K562 (cell line): ENCODE measurements at regions not wholly inside any gene's neighbourhood (a gene's known extent, or its start where the extent isn't known, plus 50 kb on each side); places are given as distances from the start of the nearest gene placed in this dataset.

Experiments used
- ATAC-seq: fragments of 200-7000 bp; cut with Tn5 transposase; 3 replicates; pipeline ENCODE4 v1.9.1; 2020; ENCODE audit warnings: moderate library complexity
- BruUV-seq: library from RNA; stranded (reverse); fragments of 400-500 nt; replicated peaks from 2 replicates; lab custom pipeline; 2021; lab: Mats Ljungman, UMichigan
- CTCF ChIA-PET: fragments of 300-600 bp; formaldehyde crosslinking; extraction: SDS; loops from one replicate; lab custom pipeline; 2021; ENCODE audit warnings: low intra/inter-chr PET ratio; lab: Yijun Ruan, JAX
- POLR2A ChIA-PET: fragments of 300-600, 350-650 bp; sonication (Branson Sonifier 250); formaldehyde crosslinking; extraction: SDS; loops from one replicate; lab custom pipeline; 2021; ENCODE audit warnings: antibody characterized with exemption, inconsistent platforms; lab: Yijun Ruan, JAX
- DNase-seq, 4 experiments: peaks; one replicate each; pipeline versions ENCODE4 v3.0.0 to v3.0.0-alpha.2; 2011 to 2018; ENCODE audit warnings: low spot score in 3 of 4, mixed read lengths in 3 of 4; ENCODE audit errors: extremely low read depth in 1 of 4
- FAIRE-seq: peaks from 2 replicates; lab custom pipeline; 2011; peaks lifted over from hg19 to GRCh38; lab: Jason Lieb, UNC
- H2AFZ ChIP-seq: 2 replicates; pipeline ENCODE4 v1.6.0; 2011; ENCODE audit warnings: low read depth, low read length, control low read depth, inconsistent platforms
- H3K27ac ChIP-seq: fragments of 200-600 bp; 3 replicates; pipeline ENCODE4 v1.8.0; 2011; ENCODE audit warnings: low read depth, mild to moderate bottlenecking, control low read depth, inconsistent platforms, low read length, moderate library complexity, mixed read lengths; ENCODE audit errors: extremely low read depth
- H3K27me3 ChIP-seq, 2 experiments: fragments of 300-600 bp in 1 of 2; 2 replicates in 1 of 2; 3 replicates in 1 of 2; pipeline versions ENCODE4 v1.6.0 to v1.8.0; 2011; ENCODE audit warnings: inconsistent platforms in 2 of 2, low read length in 2 of 2, mild to moderate bottlenecking in 1 of 2, mixed read lengths in 1 of 2, moderate library complexity in 1 of 2; ENCODE audit not compliant: control insufficient read depth in 2 of 2, insufficient read depth in 2 of 2
- H3K36me3 ChIP-seq: fragments of 300-600 bp; 3 replicates; pipeline ENCODE4 v1.8.0; 2011; ENCODE audit warnings: mild to moderate bottlenecking, low read length, inconsistent platforms; ENCODE audit not compliant: control insufficient read depth, insufficient read depth
- H3K4me1 ChIP-seq, 2 experiments: fragments of 200-600 bp in 1 of 2; replicated peaks in 1 of 2; 2 replicates in 1 of 2; 3 replicates in 1 of 2; pipeline versions ENCODE4 v1.5.1 to v1.8.0; 2011; ENCODE audit warnings: inconsistent platforms in 2 of 2, low read length in 2 of 2, mild to moderate bottlenecking in 1 of 2, mixed read lengths in 1 of 2, moderate library complexity in 1 of 2; ENCODE audit not compliant: control insufficient read depth in 2 of 2, insufficient read depth in 2 of 2
- H3K4me2 ChIP-seq: 2 replicates; pipeline ENCODE4 v1.6.1; 2011; ENCODE audit warnings: low read length, control low read depth, inconsistent platforms, mixed read lengths; ENCODE audit not compliant: insufficient read depth
- H3K4me3 ChIP-seq: fragments of 200-600 bp; sonication (generic), shearing (Covaris generic); 2 replicates; pipeline ENCODE4 v1.5.1; 2016; ENCODE audit warnings: control low read depth, inconsistent platforms
- H3K79me2 ChIP-seq: fragments of 200-600 bp; 3 replicates; pipeline ENCODE4 v1.8.0; 2011; ENCODE audit warnings: low read length, inconsistent platforms; ENCODE audit not compliant: control insufficient read depth, insufficient read depth
- H3K9ac ChIP-seq, 2 experiments: 2 replicates each; pipeline versions ENCODE4 v1.6.0 to v1.6.1; 2011; ENCODE audit warnings: low read depth in 2 of 2, low read length in 2 of 2, control low read depth in 1 of 2, inconsistent platforms in 1 of 2, mild to moderate bottlenecking in 1 of 2, mixed read lengths in 1 of 2; ENCODE audit not compliant: insufficient read depth in 1 of 2
- H3K9me1 ChIP-seq: one replicate; pipeline ENCODE4 v1.6.0; 2011; ENCODE audit warnings: inconsistent platforms, mild to moderate bottlenecking, low read length, moderate library complexity; ENCODE audit not compliant: control insufficient read depth, insufficient read depth
- H3K9me3 ChIP-seq: replicated peaks from 2 replicates; pipeline ENCODE4 v1.5.1; 2011; ENCODE audit warnings: low read depth, low read length, inconsistent platforms; ENCODE audit not compliant: control insufficient read depth, insufficient read depth
- H4K20me1 ChIP-seq: replicated peaks from 2 replicates; pipeline ENCODE4 v1.6.1; 2011; ENCODE audit warnings: low read length, inconsistent platforms, mixed read lengths; ENCODE audit not compliant: control insufficient read depth, insufficient read depth
- CBX1 ChIP-seq: sonication (generic); IDR thresholded peaks from 2 replicates; pipeline ENCODE4 v1.6.1; 2016; ENCODE audit warnings: antibody characterized with exemption, low read depth, mild to moderate bottlenecking
- FOXP1 ChIP-seq: sonication (generic); formaldehyde crosslinking; IDR thresholded peaks from 2 replicates; pipeline ENCODE4 v1.8.0; 2022; ENCODE audit warnings: mild to moderate bottlenecking, missing genetic modification reagents
- NFE2L1 ChIP-seq: fragments of 450-650 bp; IDR thresholded peaks from 2 replicates; pipeline ENCODE4 v1.6.1; 2016; ENCODE audit warnings: missing genetic modification characterization, low read depth, mild to moderate bottlenecking, missing compliant biosample characterization, moderate library complexity, borderline replicate concordance
- ZNF507 ChIP-seq: conservative IDR thresholded peaks from 2 replicates; pipeline ENCODE4 v1.6.1; 2017; ENCODE audit warnings: missing genetic modification characterization, missing compliant biosample characterization
- ZNF785 ChIP-seq: fragments of 250-450 bp; sonication (Bioruptor Pico); IDR thresholded peaks from 2 replicates; pipeline ENCODE4 v1.4.0; 2020; ENCODE audit warnings: mild to moderate bottlenecking
- WGBS: fragments of 100-300 bp; shearing (Covaris generic); methylation state at CpG from one replicate; pipeline ENCODE4 v1.1.6; 2016; ENCODE audit warnings: low coverage, mixed read lengths; ENCODE audit not compliant: insufficient coverage; ENCODE audit errors: missing lambda C conversion rate; 5-methylcytosine and 5-hydroxymethylcytosine counted together
- in situ Hi-C: fragments of 300-500 bp; cut with MboI; formaldehyde crosslinking; loops from 4 replicates; pipeline ENCODE4 v1.15.0; 2018; ENCODE audit warnings: inconsistent platforms, mixed read lengths
- intact Hi-C: fragments of 100-400 bp; cut with micrococcal nuclease; formaldehyde crosslinking; loops from 2 replicates; pipeline ENCODE4 v1.14.2; 2022
- TF ChIP-seq, protein P1 (sequence below): fragments of 450-650 bp; IDR thresholded peaks from 2 replicates; pipeline ENCODE4 v1.6.1; 2017; ENCODE audit warnings: antibody characterized with exemption, mild to moderate bottlenecking
- TF ChIP-seq, protein P2 (sequence below): fragments of 450-650 bp; IDR thresholded peaks from 2 replicates; pipeline ENCODE4 v1.6.1; 2018; ENCODE audit not compliant: partially characterized antibody
- TF ChIP-seq, protein P3 (sequence below): fragments of 250-450 bp; sonication (Bioruptor Pico); IDR thresholded peaks from 2 replicates; pipeline ENCODE4 v1.5.0; 2020; ENCODE audit warnings: mild to moderate bottlenecking

DNA sequence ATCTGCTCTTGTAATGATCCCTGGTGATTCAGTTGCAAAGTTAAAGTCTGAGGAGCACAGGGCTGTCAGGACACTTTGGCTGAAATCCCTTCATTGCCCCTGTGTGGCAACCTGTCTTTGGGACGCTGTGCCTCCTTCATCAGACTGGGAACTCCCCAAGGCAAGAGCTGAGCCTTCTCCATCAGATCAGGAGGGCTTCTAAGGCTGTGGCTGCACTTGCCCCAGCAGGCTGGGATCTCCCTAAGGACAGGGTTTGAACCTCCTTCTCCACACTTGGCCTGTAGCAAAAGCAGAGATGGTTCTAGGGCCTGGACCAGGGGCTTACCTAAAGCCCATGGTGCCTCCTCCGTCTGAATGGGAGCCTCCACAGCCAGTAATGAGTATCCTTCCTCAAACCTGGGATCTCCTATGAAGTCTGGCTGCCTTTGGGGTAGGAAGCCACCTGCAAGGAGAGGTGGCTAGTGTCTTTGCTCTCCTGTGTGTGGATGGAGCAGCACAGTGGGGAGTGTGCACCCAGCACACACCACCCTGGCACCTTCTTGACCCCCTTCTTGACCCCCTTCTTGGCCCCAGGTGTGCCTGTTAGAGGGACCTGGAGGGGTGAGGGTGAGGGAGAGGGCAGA, 79.0 kb upstream of the NKD1 start:
- POLR2A ChIA-PET: interaction anchor here (0.6 kb wide), 1 partner anchor 442 kb away, joined by 4 read pairs; no protein-coding TSS in a partner anchor
- no peaks in the 10 kb centered on the region for H3K79me2 ChIP-seq
- TF ChIP-seq, protein P1, sequence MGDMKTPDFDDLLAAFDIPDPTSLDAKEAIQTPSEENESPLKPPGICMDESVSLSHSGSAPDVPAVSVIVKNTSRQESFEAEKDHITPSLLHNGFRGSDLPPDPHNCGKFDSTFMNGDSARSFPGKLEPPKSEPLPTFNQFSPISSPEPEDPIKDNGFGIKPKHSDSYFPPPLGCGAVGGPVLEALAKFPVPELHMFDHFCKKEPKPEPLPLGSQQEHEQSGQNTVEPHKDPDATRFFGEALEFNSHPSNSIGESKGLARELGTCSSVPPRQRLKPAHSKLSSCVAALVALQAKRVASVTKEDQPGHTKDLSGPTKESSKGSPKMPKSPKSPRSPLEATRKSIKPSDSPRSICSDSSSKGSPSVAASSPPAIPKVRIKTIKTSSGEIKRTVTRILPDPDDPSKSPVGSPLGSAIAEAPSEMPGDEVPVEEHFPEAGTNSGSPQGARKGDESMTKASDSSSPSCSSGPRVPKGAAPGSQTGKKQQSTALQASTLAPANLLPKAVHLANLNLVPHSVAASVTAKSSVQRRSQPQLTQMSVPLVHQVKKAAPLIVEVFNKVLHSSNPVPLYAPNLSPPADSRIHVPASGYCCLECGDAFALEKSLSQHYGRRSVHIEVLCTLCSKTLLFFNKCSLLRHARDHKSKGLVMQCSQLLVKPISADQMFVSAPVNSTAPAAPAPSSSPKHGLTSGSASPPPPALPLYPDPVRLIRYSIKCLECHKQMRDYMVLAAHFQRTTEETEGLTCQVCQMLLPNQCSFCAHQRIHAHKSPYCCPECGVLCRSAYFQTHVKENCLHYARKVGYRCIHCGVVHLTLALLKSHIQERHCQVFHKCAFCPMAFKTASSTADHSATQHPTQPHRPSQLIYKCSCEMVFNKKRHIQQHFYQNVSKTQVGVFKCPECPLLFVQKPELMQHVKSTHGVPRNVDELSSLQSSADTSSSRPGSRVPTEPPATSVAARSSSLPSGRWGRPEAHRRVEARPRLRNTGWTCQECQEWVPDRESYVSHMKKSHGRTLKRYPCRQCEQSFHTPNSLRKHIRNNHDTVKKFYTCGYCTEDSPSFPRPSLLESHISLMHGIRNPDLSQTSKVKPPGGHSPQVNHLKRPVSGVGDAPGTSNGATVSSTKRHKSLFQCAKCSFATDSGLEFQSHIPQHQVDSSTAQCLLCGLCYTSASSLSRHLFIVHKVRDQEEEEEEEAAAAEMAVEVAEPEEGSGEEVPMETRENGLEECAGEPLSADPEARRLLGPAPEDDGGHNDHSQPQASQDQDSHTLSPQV: no peak
- TF ChIP-seq NFE2L1: no peak
- TF ChIP-seq, protein P2, sequence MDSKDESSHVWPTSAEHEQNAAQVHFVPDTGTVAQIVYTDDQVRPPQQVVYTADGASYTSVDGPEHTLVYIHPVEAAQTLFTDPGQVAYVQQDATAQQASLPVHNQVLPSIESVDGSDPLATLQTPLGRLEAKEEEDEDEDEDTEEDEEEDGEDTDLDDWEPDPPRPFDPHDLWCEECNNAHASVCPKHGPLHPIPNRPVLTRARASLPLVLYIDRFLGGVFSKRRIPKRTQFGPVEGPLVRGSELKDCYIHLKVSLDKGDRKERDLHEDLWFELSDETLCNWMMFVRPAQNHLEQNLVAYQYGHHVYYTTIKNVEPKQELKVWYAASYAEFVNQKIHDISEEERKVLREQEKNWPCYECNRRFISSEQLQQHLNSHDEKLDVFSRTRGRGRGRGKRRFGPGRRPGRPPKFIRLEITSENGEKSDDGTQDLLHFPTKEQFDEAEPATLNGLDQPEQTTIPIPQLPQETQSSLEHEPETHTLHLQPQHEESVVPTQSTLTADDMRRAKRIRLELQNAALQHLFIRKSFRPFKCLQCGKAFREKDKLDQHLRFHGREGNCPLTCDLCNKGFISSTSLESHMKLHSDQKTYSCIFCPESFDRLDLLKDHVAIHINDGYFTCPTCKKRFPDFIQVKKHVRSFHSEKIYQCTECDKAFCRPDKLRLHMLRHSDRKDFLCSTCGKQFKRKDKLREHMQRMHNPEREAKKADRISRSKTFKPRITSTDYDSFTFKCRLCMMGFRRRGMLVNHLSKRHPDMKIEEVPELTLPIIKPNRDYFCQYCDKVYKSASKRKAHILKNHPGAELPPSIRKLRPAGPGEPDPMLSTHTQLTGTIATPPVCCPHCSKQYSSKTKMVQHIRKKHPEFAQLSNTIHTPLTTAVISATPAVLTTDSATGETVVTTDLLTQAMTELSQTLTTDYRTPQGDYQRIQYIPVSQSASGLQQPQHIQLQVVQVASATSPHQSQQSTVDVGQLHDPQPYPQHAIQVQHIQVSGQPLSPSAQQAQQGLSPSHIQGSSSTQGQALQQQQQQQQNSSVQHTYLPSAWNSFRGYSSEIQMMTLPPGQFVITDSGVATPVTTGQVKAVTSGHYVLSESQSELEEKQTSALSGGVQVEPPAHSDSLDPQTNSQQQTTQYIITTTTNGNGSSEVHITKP: no peak
- no peak for TF ChIP-seq ZNF785 (CRISPR knock-in tag)
- no peak for TF ChIP-seq FOXP1 (CRISPR knock-in tag)
- TF ChIP-seq ZNF507 (tag): no peak
- TF ChIP-seq, protein P3, sequence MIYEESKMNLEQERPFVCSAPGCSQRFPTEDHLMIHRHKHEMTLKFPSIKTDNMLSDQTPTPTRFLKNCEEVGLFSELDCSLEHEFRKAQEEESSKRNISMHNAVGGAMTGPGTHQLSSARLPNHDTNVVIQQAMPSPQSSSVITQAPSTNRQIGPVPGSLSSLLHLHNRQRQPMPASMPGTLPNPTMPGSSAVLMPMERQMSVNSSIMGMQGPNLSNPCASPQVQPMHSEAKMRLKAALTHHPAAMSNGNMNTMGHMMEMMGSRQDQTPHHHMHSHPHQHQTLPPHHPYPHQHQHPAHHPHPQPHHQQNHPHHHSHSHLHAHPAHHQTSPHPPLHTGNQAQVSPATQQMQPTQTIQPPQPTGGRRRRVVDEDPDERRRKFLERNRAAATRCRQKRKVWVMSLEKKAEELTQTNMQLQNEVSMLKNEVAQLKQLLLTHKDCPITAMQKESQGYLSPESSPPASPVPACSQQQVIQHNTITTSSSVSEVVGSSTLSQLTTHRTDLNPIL (CRISPR knock-in tag): no peak
- TF ChIP-seq CBX1: no peak
- TF ChIP-seq, all 486 proteins: peak for 0
- H2AFZ ChIP-seq: no peak overlapping the region
- H3K9me1 ChIP-seq: no peaks in the 10 kb centered on the region
- BruUV-seq: no TSS peak
- H3K36me3 ChIP-seq: no peaks in the 10 kb centered on the region
- H3K27me3 ChIP-seq: peaks cover 13 to 49% of the 10 kb centered on the region in 2 experiments; a peak in 4 of 5 replicates
- no peak for DNase-seq
- H3K4me1 ChIP-seq: peaks cover 3 to 10% of the 10 kb centered on the region in 2 experiments; a peak in 4 of 5 replicates
- no peak for FAIRE-seq
- H3K4me3 ChIP-seq: no peak overlapping the region
- 0 out of 2 replicates have a peak, but pooled peaks cover 4% of the 10 kb centered on the region for H4K20me1 ChIP-seq
- no peaks in the 10 kb centered on the region; the same call in 1 of the 2 replicates for H3K9me3 ChIP-seq
- H3K4me2 ChIP-seq: no peak overlapping the region
- no peak for ATAC-seq
- no peak overlapping the region for H3K9ac ChIP-seq
- no peak overlapping the region for H3K27ac ChIP-seq
- in situ Hi-C loops (no loop called here), intact Hi-C loops (no loop called here)
- CTCF ChIA-PET: interaction anchor here (0.6 kb wide), 1 partner anchor 961 kb away, joined by 3 read pairs; no protein-coding TSS in a partner anchor
- 8% methylated on average over 2 of the region's 2 CpGs for WGBS
